HG03378 (cell line): ENCODE measurements at regions not wholly inside any gene's neighbourhood (a gene's known extent, or its start where the extent isn't known, plus 50 kb on each side); places are given as distances from the start of the nearest gene placed in this dataset.
"Not testable (repeated sequence)": the region's sequence is repeated elsewhere in the genome, so short reads cannot be mapped to it uniquely, and the experiment has no call there.

Source experiments
- ATAC-seq: cut with Tn5 transposase; IDR thresholded peaks from one replicate; pipeline ENCODE4 v1.9.1; 2021; ENCODE audit warnings: mild to moderate bottlenecking, moderate library complexity; ENCODE audit not compliant: unreplicated experiment

DNA sequence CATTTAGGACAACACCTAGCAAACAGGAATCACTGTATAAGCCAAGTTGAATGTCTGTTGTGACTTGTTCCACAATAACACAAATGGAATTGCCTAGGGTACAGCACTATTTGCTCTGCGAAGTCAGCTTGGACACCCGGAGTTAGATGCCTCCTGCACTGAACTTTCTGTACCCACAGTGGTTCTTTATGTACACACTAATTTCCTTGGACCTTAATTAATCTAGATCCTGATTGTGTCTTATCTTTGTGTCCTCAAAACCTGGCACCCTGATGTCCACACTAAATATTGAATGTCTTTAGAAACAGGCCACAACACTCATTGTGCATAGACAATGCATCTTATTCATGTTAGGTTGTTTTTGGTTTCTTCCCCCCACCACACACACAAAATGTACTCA, 278.9 kb upstream of the NR2F2 start:
- ATAC-seq: no peak

GRCh38 chr15:96052154-96052553, 278.3 kb upstream of the NR2F2 start:
- ATAC-seq: no peak

DNA sequence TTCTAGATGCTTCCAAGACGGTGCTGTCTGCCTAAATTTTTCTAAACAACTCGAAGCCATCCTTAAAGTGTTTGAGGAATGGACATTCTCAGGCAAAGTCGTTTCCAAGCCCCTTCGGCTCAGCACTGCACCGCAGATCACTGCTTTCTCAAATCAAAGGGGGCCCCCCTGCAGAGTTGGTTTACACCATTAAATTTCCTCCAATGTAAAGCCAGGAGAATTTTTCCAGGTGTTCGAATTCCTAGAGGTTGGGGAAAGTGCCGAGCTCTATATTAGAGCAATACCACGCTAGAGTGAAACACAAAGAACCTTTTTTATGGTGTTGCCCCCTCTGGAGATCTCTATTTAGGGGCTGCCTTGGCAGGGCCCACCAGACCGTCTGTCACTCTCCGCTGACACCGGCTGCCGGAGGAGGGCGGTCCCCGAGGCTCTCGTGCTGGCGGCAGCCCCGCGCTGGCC, 277.9 kb upstream of the NR2F2 start:
- no peak for ATAC-seq

- ATAC-seq: no peak
These were observed 277.3 kb upstream of the NR2F2 start for GRCh38 chr15:96053031-96053780.

DNA sequence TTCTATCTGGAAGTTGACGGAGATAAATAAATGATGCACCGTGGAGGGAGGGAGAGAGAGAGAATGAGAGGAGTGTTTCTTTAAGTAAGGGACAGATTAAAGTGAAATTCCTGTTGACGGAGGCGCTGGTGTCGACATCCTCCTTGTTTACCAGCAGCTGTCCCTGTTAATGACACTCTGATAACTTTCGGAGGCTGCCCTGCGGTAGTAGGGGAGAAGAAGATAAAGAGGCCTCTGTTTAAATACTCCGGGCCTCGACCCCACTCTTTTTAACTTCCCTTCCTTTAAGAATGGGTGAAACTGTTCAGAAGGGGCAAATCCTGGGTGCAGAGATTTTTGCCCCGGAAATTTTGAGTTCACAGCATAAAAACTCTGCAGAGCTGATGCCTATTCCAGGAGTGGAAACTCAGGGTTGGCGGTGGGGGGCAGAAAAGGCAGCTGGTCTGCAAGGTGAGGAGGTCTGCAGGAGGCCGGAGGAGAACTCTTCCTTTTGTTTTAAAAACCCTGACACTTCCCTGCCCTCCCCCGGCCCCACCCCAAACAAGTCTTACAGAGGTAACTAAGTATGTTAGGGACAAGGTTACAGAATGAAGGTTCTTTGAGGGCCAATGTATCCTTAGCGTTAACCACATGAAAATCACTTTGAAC, 276.6 kb upstream of the NR2F2 start:
- ATAC-seq: no peak

DNA sequence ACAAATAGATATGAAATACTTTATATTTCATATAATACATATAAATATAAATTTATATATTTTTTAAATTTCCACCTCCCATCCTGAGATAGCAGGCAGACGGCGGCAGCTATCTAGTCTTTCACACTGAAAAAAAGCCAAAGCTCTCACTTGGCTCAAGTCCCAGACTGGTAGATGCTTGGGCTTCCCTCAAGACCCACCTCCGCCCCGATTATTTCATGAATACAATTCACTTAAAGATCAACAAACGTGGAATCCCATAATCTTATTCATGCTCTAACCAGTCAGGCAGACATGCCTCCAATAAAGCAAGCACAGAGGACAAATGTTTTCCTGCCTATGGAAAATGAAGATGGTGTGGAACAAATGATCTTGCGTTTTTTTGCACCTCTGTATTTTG, 275.9 kb upstream of the NR2F2 start:
- no peak for ATAC-seq

DNA sequence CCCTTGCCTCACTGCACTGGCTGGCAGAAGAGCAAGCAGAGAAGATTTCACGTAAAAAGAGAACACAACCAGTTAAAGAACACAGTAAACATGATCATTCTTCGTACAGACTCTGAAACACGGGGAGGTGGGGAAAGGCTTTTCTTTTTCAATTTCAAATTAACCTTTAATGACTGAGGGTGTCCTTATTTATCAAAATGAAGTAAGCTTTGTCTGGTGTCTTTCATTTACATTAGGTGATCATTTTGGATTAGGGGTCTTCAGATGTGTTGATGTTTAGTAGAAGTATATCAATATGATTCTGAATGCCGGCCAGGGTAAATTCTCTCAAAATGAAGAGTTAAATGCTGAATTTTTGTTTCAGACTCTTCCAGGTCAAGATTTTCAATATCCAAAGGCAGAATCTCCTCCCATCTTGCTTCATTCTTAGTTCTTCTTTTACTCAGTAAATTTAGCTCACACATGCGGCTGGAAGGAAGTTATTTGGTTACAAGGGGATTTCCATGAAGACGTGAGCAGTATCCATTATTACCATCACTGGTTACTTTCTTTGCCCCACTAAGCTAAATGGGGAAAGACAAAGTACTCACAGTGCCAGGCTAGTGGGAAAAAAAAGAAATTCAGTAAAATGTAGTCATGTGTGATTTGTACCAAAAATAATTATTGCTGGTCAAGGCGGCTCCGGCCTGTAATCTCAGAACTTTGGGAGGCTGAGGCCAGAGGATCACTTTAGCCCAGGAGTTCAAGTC, 272.2 kb upstream of the NR2F2 start:
- ATAC-seq: peak; percentile 93

DNA sequence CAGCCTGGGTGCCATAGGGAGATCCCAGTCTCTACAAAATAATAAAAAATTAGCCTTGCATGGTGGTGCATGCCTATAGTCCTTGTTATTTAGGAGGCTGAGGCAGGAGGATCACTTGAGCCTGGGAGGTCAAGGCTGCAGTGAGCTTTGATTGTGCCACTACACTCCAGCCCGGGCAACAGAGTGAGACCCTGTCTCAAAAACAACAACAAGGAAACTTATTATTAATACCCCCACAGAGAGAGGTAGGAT, 271.7 kb upstream of the NR2F2 start:
- ATAC-seq: not testable (repeated sequence)

DNA sequence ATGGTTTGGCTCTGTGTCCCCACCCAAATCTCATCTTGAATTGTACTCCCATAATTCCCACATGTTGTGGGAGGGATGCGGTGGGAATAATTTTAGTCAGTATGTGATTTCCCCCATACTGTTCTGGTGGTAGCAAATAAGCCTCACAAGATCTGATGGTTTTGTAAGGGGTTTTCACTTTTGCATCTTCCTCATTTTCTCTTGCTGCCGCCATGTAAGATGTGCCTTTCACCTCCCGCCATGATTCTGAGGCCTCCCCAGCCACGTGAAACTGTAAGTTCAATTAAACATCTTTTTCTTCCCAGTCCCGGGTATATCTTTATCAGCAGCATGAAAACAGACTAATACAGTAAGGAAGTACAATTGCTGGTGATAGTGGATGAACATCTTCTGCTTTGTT, 269.9 kb upstream of the NR2F2 start:
- not testable (repeated sequence) for ATAC-seq

GRCh38 chr15:96064351-96064756, 266.1 kb upstream of the NR2F2 start:
- no peak for ATAC-seq

GRCh38 chr15:96066126-96066525, 264.4 kb upstream of the NR2F2 start:
- no peak for ATAC-seq

- no peak for ATAC-seq
These were observed 263.5 kb upstream of the NR2F2 start for GRCh38 chr15:96066852-96067495.

GRCh38 chr15:96067677-96068076, 262.8 kb upstream of the NR2F2 start:
- no peak for ATAC-seq

GRCh38 chr15:96068897-96069296, 261.6 kb upstream of the NR2F2 start:
- ATAC-seq: no peak

DNA sequence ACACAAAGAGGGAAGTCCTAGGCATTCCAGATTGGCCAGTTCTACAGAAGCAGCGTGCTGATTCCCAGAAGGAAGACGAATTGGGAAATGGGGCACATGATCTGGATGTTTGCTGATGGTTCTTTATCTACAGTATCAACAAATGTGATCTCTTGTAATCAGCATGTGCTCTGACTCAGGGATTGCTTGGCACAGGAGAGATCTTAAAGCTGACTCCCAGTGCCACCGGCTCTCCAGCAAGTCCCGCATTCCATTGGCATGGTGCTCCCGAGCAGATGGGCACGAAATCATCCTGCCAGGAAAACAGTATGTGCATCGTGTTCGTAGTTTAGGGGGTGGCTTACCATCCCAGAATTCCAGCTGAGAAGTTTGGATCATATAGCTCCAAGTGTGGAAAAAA, 259.9 kb upstream of the NR2F2 start:
- no peak for ATAC-seq

- ATAC-seq: no peak
These were observed 257.7 kb upstream of the NR2F2 start for GRCh38 chr15:96072821-96073220.

- no peak for ATAC-seq
These were observed 256.6 kb upstream of the NR2F2 start for GRCh38 chr15:96073908-96074307.

DNA sequence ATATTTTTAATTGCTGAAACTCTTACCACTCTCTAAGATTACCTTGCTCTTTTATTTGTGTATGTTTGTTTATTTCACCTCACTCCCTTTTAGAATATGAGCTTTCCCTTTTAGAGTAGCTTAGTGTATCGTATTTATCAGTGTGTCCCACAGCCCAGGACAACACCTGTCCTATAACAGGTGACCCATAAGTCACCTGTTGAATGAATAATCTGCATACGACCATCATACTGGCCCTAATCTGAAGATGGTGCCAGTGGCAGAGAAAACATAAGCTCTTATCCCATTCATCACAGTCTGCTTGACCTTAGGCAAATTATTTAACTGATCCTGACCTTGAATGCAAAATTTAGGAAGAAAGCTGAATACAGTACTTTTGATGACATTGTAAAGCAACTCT, 254.6 kb upstream of the NR2F2 start:
- ATAC-seq: no peak

- no peak for ATAC-seq
These were observed 254.2 kb upstream of the NR2F2 start for GRCh38 chr15:96076350-96076749.

- ATAC-seq: no peak
These were observed 251.5 kb upstream of the NR2F2 start for GRCh38 chr15:96079041-96079440.

- ATAC-seq: no peak
These were observed 250.6 kb upstream of the NR2F2 start for GRCh38 chr15:96079882-96080281.

DNA sequence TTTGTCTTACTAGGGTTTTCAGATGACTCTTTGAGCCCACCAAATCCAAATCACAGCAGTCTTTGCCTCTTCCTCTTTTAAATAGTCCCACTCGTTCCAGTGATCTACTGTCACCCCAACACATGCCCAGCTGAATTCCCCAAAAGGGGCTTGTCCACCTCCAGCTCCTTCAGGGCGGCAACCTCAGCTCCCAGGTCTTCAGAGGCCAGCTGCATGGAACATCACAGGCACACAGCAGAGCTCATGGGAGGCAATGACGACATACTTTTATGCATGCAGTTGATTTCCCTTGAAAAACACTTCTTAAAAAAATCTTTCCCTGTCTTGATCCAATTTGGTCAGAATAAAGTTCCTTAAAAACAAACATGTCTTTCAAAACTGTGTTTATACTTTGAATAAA, 244.3 kb upstream of the NR2F2 start:
- no peak for ATAC-seq
